HG02798 (cell line): ENCODE measurements at regions not wholly inside any gene's neighbourhood (a gene's known extent, or its start where the extent isn't known, plus 50 kb on each side); places are given as distances from the start of the nearest gene placed in this dataset.

ENCODE experiments used
- ATAC-seq: cut with Tn5 transposase; IDR thresholded peaks from one replicate; pipeline ENCODE4 v1.9.1; 2021; ENCODE audit warnings: mild to moderate bottlenecking; ENCODE audit not compliant: unreplicated experiment, poor library complexity

DNA sequence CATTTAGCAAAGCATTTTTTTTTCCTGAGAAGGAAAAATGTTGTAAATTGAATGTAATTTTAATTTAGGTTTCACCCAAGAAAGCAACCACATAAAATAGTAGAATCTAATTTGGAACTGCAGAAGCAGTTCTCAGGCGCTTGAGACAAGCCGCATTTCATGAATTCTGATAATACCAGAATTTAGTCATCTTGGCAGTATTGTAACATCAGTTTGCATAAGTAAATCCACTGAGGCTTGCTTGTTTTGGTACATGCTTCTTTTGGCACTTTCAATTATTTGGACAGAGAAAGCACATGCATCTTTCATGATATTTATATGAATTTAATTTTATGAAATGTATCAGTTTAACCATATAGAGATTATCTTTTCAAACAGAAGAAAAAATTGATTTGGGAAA is 389.7 kb upstream of the ROBO1 start:
- no peak for ATAC-seq

DNA sequence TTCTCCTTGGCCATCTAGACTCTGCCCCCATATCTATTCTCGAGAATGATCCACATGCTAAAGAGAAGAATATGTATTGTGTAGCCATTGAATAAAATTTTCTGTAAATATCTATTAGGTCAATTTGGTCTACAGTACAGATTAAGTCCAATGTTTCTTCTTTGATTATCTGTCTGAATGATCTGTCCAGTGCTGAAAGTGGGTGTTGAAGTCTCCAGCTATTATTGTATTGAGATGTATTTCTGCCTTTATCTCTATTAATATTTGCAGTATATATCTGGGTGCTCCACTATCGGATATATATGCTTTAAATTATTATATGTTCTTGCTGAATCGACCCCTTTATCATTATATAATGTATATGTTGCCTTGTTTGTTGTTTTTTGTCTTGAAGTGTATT is 384.9 kb upstream of the ROBO1 start:
- ATAC-seq = no peak

- ATAC-seq = no peak
Measured at GRCh38 chr3:80142714-80143113, 374.9 kb upstream of the ROBO1 start.

DNA sequence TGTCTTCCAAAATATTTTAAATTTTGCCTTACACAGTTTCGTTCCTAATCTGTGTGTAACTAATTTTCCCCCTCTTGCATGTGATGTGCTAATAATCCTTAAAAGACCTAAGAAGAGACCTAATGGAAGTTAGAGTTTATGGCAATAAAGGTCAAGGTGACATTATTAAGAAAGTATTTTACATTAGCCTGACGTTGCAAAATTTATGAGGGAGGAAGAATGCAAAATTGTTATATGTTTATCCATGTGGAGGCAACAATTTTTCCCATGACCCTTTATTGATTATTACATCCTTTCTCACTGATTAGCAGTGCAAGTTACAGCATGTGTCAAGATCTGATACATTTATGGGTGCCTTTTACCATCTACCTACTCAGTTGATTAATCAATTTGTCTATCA is 373.8 kb upstream of the ROBO1 start:
- ATAC-seq = no peak

DNA sequence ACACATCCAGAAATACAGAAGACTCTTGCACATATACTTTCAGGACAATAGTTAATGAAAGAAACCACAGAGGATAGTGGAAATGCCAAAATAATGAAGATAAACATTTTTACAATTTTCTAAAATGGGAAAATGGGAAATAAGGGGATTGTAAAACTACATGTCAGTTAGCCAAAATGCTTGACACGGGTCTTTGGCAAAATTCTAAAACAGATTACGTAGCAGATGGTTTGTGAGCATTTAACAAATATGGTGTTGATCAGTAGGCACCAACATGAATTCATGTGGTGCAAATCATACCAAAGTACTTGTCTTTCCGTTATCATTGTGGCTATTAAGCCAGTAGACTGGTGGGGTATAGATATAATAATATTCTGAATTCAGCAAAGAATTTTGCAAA is 348.5 kb upstream of the ROBO1 start:
- no peak for ATAC-seq

- no peak for ATAC-seq
Measured at GRCh38 chr3:80114694-80115093, 346.9 kb upstream of the ROBO1 start.

DNA sequence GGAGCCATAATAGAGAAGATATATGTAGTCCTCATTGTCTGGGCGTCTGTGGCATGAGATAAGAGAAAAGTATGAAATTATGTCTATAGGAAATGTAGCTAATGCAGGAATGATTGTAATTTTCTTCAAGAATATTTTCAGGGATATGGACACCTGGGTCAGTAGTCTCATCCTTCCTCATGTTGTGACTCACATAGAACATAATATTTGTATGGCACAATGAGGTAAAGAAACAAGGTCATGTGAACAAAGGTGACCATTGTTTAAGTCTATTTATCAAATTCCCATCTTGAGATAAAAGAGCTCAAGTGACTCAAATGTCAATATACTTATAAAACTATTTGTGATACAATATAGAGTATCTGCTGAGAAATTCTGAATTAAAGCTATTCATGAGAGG is 345.5 kb upstream of the ROBO1 start:
- ATAC-seq = no peak

- ATAC-seq = no peak
Measured at GRCh38 chr3:80099559-80100066, 331.8 kb upstream of the ROBO1 start.

DNA sequence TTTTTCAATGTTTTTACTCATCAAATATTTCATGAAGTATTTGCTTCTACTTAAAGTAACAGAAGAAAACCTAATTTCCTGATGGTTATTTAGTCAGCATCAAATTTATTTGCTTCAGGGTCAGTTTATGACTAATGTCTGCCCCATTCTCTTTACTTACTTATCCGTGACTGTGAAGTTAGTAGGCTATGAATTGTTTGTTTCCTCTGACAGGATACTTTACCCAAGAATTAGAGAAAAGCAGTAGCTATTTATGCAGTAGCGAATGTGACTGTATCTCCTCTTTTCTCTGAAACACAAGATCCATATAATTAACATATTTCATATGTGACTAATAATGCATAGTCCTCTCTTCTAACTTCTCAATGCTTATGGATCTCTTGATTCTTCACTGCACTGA is 329.9 kb upstream of the ROBO1 start:
- no peak for ATAC-seq

DNA sequence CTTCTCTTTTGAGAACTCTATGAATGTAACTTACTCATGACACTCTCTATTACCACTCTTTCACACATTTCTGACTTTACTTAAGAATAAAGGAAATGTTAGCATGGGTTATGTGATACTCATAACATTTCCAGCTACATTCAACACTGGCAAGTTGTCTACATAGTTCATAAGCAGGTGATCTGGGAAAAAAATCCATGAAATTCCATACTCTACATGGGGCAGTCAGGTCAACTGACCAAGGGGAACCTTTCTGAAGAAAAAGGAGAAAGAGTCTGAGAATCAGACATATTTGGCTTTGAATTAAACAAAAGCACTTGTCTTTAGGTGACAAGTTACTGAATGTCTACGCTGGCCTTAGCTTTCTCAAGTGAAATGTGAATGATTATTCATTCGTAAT is 329.1 kb upstream of the ROBO1 start:
- no peak for ATAC-seq

GRCh38 chr3:80094589-80094988 is 326.8 kb upstream of the ROBO1 start:
- no peak for ATAC-seq

GRCh38 chr3:80087767-80088166 is 320.0 kb upstream of the ROBO1 start:
- no peak for ATAC-seq

DNA sequence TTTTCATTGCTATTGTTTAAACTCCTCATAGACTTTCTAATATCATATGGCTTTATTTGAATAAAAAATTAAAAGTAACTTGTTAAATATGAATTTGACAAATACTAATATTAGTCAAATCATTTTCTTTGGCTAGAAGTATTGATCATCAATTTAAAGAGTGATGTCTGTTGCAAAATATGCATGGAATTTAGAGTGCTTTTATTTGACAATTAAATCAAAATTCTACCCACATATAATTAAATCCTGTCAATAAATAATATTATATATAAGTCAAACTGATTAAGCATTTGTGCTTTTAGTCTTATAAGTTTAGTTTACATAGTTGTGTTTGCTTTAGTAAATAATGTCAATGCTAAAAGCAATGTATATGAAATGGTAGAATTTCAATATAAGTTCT is 318.6 kb upstream of the ROBO1 start:
- no peak for ATAC-seq

DNA sequence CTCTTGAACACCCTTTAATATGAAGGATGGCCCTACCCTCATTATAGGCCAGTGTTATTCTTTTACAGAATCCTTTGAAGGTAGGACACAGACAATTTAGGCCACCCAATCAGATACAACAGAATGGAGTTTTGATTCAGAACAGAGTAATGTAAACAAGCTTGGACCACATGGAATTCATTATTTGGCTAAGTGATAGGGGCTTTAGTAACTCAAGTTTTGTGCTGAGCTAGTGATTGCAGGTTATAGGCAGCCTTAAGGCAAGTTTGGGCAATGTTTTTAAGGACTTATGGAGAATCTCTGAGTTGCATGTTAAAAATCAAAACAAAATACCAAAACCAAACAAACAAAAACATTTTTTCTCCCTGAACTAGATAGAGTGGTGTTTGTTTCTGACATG is 312.1 kb upstream of the ROBO1 start:
- ATAC-seq = no peak

- ATAC-seq = no peak
Measured at GRCh38 chr3:80068459-80068858, 300.7 kb upstream of the ROBO1 start.

DNA sequence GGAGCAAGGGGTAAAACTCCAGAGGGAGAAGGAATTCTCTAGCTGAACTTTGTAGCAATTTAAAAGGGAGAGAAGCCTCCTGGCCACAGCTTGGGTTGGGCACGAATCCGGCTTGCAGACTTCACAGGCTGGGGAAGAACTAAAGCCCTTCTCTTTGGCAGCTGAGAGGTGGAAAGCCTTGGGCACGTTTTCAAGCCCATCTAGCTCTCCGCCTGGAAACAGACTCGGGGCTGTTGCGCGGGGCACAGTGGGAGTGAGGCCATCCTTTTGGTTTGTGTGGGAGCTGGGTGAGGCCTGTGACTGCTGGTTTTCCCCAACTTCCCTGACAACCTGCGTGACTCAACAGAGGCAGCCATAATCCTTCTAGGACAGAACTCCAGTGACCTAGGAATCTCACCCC is 295.7 kb upstream of the ROBO1 start:
- ATAC-seq = no peak

GRCh38 chr3:80060664-80061063 is 292.9 kb upstream of the ROBO1 start:
- no peak for ATAC-seq

DNA sequence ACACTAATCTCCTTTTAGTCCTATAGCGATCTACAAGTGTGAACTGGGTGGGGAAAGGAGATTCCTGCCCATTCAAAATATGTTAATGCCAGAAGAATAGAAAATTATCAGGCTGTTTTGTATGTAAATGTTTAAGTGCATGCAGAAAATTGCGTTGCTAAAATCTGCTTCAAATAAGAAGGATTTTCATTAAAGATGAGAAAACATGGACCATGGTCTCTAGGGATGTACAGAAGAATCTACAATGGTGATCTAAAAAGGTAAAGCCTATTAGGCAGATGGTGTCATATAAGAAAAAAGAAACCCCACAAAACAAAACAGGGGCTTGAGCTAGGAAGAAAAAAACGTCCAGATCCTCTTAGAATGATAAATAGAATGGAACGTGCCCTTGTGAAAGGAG is 287.5 kb upstream of the ROBO1 start:
- ATAC-seq = no peak

DNA sequence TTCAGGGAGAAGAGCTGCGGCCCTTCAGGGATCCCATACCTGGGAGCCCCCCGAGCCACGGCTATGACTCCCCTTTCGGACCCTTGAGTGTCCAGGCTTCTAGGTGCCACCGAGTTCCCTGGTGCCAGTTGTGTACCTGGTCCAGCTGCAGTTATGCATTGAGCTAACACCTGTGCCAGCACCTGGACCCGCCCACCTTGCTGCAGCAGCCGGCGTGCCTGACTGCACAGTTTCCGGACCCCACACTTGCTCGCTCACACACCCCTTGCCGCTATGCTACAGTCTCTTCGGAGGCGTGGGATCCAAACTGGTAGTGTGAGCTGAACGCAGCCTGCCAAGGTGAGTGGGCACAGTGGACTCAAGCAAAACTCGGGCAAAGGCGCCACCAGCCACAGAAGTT is 284.5 kb upstream of the ROBO1 start:
- no peak for ATAC-seq

DNA sequence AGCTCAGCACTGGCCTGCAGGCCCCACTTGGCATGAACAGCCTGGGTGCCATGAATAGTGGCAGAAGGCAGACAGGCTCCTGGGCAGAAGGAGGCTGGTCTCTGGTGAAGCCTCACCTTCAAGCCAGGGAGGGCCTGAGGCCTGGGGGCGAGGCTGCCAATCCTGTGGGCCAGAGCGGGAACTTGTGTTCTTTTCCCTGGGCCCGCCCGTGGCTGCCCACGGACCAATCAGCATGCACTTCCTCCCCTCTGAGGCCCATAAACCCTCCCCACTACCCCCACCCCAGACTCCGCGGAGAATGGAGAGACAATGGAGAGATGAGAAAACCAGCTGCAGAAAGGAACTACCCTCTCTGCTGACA is 283.8 kb upstream of the ROBO1 start:
- ATAC-seq = no peak

DNA sequence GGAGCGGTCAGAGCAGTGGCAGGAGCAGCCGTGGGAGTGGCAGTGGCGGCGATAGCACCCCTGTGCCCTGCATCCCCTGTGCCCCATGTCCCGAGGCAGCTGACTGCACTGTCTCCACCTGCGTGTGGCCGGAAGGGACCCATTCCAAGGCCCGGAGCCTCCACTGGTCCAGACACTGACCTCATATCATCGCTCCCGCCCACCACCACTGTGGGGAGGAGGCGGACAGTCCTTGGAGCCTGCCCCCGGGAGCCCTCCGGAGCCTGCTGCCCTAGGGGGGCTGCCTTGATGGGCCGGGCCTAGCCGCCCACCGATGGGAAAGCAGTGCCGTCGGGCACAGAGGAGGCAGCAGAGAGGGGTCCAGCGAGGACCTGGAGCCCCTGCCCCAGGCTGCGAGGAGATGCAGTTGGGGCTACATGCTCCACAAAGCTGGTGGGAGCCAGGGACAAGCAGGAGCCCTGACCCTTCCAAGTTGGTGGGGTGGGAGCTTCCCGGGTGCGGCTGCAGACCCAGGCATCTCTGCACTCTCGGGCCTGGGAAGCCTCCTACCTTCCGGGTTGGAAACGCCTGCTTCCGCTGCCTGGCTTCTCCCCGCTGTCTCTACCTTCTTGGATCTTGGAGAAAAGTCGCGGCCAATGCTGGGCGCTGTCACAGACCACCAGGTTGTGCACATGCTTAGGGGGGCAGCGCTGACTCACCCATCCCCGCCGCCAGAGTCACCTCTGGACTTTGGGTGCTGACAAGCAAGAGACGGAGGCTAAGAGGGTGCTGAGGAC is 283.2 kb upstream of the ROBO1 start:
- no peak for ATAC-seq

DNA sequence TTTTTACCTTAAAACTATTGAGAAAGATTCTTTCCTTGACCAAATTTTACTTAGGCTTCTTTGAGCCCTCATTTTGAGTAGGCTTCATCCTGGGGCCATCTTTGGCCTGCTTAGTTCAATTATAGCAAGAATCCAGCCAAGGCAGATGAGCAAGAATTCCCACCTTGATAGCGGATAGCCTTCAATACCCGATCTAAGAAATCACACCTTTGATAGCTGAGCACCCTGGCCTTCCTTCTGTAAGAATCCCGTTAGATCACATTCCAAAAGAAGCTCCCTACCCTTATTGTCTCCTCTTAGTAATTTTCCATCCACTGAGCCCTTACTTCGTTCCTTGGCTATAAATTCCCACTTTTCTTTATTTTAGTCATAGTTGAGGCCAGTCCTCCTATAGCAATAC is 275.4 kb upstream of the ROBO1 start:
- ATAC-seq = no peak

DNA sequence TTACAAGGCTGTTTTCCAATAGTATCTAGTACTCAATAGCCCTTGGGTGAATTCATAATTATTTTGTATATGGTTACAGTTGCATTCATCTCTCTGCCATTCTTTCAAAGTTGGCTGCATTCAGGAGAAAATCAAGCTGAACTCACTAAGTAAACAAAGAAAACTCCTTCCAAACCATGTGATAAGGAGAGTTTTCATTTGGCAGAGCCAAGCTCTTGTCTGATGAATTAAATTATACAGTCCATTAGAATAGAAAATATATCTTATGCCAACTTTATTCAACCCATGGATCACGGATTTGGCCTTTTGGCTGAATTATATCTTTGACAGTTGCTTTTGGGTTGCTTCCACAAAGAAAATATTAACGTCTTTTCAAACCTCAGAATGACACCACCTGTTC is 272.3 kb upstream of the ROBO1 start:
- no peak for ATAC-seq
